ELF-1 (cell line): ENCODE measurements at regions not wholly inside any gene's neighbourhood (a gene's known extent, or its start where the extent isn't known, plus 50 kb on each side); places are given as distances from the start of the nearest gene placed in this dataset.

Experiments
- DNase-seq: peaks from one replicate; pipeline ENCODE4 v3.0.0-alpha.2; 2016; ENCODE audit warnings: low read depth, low spot score

DNA sequence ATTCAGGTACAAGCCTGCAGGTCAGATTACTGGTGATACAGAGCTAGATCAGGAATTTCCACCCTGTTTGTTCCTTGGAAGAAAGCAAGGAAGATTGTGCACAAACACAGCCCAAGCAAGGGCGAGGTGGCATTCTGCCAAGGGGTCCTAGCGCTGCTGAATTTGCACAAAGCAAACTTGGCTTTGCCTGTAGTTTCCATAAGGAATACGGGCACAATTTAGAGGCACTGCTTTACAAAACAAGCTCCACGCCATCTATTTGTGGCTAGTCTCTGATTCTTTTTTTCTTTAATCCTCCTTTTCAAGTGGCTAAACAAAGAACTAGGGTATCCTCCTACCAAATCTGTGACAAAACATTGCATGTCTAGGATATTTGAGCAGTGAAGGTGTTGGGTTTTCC, 195.5 kb upstream of the ACVR2A start:
- DNase-seq: no peak

DNA sequence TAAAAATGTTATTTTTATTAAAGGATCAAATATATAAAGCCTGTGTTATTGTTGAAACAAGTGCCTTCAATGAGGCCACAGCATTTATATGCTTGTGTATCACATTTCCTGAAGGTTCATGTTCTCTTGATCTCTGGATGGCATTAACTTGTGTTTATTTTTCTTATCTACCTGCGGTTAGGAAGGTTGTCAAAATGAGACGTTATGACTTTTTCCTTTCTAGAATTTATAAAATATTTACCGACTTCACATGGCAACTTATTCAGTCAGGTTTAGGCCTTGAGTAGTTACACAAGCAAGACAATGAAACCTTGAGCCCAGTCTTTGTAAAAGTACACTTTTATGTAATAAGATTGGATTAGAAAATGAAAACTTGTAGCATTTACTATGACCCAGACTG, 196.4 kb upstream of the ACVR2A start:
- no peak for DNase-seq

DNA sequence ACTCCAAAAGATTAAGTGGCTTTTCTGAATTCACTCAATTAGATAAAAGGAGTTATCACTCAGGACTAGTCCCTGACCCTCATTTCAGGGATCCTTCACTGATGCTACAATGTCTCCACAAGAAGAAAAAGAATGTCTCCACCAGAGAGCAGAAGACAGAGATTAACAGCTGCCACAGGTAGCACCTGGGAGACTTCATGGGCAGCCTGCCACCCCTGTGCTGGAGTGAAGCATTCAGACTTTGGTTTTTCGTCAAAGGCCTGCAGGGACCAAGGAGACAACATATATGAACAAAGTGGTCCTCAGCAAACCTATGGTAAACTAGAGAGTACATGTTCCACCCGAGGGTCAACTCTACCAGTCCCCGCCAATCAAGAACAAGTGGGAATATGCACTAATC, 197.0 kb upstream of the ACVR2A start:
- DNase-seq: no peak

DNA sequence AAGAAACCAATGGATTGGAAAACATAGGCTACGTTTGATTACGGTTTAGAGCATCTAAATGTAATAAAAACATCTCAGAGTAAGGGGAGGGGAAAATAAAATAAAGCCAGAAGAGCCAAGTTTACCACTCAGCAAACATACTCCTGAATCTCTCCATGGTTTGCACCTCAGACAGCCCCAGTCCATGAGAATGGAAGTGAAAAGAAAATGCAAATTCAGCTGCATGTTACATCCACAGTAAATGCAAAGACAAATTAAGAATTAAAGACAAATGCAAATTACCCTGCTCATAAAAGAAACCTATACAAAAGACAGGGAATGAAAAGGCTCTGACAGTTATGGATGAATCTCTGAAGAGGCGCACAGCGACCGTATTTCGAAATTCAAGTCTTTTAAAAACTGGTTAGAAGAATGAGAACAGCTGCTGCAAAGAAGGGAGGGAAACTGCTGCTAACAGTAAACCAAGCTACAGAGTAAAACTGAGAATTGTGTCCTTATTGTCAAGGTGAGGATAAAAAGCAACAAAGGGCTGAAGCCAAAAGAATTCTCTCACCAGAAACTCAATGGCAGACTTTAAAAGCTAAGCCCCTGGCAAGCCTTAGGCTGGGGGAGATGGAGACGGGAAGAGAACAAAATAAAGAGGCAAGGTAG, 197.9 kb upstream of the ACVR2A start:
- DNase-seq: peak; percentile 15

DNA sequence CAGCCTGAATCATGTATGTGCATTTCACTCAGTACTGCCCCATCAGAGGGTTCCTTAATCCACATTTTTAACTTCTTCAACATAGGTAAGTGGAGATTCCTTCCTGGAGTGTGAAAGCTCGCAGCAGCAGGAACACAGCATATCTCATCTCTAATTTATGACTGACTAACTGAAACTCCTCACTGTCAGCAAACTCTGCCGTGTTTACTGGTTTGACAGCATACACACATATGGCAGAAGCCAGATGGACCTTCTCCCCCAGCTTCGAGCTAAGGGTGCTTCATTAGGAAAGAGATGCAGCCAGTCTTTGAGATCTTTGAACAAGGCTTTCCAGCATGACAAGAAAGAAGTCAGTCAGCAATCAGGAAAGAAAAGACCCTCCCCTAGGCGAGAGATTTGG, 200.3 kb upstream of the ACVR2A start:
- no peak for DNase-seq

DNA sequence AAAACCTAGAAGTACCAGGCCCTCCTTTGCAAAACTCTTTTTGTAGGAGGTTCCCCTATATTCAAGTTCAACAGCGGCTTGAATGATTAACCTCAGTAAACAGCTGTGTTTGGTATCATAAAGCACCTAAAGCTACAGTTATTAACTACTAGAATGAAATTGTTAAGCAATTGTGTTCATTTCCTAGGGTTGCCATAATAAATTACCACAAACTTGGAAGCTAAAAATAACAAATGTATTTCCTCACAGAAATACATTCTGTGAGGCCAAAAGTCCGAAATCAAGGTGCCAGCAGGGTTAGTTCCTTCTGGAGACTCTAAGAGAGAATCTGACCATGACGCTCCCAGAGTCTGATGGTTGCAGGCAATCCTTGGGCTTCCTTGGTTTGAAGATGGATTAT, 202.1 kb upstream of the ACVR2A start:
- no peak for DNase-seq

DNA sequence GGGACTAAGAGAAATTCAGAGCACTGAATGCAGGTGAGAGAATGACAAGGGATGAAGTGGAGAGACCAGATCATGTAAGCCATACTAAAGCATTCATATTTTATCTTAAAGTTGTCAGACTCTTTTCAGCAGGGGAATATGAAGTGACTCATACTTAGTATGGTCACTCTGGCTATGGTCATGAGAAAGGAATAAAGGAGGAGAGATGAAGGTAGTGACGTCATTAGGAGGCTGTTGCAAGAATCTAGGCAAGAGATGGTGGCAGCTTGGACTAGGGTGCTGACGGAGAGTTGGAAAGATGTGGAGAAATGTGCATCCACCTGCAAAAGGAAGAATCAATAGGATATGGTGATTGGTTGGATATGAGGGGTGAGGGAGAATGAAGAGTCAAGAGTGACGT, 203.2 kb upstream of the ACVR2A start:
- no peak for DNase-seq

DNA sequence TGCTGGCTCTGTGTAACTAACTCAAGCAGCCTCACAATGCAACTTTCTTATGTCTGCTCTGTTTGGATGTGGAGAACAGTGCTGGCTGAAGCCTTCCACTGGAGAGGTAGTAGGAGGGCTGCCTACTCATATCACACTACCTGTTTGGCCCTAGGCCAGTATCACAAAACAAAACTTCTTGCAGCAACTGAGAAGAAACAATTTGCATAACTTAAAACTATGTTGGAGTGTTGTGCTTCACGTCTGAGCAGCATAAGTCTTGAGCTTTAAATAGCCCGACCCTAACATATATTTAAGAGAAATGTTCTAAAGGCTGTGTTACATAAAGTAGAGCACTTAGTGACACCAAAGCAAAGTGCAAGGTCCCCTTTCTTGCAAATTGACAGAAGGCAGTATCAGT, 204.9 kb upstream of the ACVR2A start:
- no peak for DNase-seq

DNA sequence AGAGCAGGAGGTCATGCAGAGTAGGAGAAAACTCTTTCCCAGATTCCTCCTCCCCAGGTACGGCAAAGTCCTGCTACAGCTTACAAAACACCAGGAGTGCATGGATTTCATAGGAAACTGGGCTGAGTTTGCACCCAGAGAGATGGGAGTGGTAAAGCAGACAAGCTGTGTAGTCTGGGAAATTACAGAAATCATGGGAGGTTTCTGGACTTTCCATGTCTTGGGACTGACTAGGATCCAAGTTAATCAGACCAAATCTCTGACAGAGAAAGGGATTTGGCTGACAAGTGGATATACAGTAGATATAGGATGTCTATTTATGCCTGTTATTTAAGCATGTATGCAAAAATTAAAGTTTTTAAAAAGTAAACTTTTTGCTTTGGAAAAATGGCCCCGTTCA, 205.4 kb upstream of the ACVR2A start:
- no peak for DNase-seq

DNA sequence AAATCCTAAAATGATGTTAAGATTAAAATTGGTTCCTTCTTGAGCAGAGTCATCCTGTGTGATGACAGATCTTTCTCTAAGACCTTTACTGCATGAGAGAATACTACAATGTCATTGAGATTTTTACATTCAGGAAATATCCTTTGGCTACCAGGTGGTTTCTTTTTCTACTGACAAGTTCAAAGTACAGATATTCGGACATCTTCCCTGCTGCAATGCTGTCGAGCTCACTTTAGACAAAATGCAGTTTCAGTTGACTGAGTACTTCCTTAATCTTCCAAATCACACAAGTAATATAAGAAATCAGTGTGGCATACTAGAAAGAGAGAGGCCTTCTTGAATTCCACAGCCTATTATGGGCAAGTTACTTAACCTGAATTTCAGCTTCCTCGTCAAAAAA, 207.9 kb upstream of the ACVR2A start:
- no peak for DNase-seq

DNA sequence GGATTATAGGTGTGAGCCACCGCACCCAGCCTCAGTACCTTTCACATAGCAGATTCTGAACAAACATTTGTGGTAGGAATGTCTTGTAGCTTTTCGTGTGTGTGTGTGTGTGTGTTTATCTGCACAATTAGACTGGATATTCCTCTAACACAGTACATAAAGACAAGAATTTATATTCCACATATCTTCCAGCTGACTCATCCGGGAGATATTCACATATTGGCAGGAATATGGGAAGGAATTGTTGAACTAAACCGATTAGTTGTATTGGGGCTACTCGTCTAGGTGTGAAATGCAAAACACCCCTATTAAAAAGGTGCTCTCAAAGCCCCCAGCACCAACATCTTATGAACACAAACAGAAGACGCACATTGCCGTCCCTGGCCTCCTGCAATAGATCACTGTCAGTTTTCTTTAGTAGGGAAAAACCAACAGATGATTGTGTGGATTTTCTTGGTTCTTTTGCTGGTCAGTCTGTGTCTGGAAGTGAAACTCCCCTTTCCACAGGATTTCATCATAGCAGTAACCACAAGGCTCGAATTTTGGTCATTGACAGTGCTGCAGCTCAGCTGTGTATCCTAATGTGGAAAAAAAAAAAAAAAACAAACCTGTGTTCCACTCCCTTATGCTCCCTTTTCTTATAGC, 208.5 kb upstream of the ACVR2A start:
- no peak for DNase-seq

DNA sequence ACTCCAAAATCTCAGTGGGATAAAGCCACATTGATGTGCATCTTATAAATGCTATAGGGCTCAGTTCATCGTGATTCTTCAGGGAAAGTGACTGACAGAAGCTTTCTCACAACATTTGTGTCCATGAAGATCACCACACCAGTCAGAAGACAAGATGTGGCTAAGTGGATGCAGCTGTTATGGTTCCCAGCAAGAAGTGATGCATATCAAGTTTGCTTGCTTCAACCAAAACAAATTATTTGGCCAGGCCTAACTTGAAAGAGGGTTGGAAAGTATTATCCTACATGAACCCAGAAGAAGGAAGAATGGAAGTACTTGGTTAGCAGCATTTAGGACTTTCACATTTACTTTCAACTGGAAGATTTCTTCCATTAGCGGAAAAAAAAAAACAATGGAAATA, 210.0 kb upstream of the ACVR2A start:
- DNase-seq: no peak

DNA sequence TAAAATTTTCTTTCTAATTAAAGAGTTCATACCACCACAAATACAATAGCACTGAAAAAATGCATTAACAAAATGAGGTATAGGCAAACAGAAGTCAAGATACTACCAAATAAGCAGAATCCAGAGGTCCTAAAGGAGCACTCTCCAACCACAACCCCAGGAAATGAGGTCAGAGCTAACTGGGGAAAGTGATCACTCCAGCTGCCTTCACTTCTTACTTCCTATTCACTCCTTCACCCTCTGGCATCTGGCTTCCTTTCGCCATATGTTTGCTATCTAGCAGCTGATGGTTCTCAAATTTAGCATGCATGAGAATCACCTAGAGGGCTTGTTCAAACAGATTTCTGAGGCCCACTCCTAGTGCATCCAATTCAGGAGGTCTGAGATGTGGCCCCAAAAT, 212.6 kb upstream of the ACVR2A start:
- no peak for DNase-seq

DNA sequence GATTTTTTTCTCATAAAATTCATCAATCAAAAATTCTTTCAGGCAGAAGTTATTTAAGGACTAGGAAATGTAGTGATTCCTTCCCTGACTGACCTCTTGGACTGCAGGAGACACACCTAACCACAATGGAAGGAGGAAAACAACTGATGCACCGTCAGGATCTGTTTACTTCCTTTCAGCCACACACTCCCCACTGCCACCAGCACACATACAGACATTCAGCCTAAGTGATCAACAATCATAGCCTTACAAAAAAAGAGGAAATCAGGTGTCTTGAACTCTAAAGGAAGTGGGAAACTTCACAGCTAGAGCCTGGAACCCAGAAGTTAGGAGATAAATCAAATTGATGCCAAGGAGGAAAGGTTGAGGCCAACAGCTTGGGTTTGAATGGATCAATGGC, 213.5 kb upstream of the ACVR2A start:
- DNase-seq: no peak

DNA sequence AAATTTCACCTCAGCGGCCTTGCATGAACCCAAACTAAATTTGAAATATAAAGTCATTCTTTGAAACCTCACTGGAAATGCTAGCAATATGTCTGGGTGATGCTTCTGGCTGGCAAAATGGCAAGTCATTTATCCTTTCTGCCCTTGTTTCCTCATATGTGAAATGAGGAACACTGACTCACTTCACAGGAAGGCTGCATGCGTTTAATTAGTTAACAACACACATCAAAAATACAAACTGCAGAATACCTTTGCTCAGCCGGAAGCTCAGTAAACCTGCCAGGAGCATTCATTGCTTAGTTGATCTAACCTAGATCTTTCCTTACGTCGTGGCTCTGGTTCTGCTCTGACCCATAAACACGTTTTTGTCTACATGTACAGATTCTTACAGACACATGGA, 214.2 kb upstream of the ACVR2A start:
- no peak for DNase-seq

DNA sequence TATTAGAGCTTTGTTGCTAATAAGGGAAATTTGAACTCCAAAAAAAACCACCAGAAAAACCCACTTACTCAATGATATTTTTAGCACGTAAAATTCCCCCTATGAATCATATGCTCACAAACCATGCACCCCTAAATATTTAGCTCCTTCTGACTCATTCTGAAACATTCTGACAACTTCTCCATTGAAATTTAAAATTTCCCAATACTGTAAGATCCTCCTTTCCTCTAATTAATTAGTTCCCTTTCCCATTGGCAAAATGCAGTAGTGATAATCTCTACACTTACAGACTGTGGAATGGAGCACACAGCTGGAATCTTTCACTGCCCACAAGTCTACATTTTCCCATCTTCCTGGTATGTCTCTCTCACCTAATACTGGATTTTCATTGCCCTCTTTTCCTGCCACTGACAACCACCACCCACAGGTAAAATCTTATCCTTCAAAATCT, 215.8 kb upstream of the ACVR2A start:
- DNase-seq: no peak

DNA sequence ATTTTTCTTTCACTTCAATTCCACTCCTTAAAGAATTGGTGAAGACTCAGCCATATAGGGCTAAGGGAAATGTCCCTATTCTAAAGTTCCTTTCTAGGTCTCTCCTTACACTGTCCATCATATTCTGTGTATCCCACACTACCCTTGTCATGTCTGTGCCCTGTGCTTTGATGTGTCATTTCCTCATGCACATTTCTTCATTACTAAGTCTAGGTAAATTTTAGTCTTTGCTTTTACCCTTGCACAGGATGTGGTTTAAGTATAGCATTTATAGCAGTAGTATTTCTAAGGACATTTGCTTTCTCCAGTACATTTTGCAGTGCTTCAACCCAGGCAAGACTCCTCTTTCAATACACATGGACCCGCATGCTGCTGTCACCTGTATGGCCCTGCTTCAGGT, 221.5 kb upstream of the ACVR2A start:
- DNase-seq: no peak

DNA sequence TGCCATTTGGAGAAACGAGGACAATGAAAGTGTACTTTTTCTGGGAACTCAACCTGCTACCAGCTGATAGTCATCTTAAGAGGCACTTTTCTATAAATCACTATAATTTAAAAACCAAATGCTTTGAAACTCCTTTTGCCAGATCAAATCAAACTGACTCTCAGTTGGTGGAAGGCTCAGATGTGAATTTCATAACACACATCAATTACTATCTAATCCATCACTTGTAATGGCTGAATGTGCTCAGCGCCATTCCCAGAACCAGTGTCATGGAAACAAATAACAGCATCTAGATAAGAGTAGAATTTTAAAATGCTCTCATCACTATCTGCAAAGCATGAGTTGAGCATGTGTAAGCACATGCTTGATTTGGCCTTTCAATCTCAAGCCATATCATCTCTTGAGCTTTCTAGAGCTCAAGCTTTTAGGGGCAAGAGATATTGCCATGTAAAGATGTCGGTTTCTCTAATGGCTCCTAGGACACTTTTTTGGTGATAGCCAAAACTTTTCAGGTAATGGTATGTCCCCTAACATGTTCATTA, 223.1 kb upstream of the ACVR2A start:
- DNase-seq: no peak

DNA sequence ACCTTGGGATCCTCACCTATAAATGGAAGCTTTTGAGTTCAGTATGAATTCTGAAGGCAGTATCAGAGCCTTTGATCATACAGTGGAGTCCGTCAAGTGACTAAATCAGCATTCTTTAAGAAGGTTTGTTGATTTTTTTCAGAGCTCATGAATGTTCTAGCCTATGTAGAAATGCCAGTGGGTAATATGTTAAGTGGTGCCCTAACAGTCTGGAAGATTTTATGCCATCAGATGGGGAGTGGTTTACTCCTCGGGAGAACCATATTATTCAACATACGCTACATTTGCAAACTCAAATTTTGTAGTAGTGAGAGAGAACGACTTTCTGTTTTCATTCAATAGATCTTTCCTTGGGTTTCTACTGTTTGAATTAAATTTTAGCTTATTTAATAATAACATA, 225.0 kb upstream of the ACVR2A start:
- no peak for DNase-seq

DNA sequence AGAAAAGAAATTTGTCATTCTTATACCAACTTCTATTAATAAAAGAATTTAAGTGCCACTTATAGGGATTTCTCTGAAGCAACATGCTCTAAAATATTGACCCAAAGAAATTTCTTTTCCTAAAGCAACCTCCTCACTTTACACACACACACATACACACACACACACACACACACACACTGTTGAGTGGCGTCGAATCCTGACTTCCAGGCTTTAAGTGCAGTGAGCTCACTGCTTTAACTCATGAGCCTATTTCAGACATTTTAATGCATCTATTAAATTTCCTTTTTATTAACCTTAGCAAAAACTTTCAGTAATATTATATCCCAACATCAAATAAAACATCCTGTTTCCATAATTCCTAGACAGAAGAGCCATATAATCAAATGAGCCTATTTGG, 229.1 kb upstream of the ACVR2A start:
- no peak for DNase-seq

DNA sequence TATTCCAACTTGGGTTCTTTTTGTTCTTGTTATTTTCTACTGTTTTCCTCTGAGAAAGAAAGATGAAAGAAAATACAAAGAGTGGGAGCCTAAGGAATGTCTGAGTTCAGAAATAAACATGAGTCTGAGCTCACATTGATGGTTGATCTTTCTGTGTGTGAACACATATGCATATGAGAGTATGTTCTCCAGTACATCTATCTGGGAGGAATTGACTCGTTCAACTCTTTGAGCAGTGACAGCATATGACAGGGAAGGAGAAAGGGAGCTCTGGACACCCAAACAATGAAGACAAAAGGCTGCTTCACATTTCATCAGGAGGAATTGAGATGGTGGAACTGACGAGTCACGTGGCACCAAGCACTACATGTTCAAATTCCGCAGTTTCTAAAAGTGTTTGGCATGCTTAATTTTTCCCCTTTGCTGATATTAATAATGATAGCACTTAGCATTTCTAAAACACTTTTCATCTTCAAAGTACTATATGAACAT, 229.8 kb upstream of the ACVR2A start:
- DNase-seq: no peak

DNA sequence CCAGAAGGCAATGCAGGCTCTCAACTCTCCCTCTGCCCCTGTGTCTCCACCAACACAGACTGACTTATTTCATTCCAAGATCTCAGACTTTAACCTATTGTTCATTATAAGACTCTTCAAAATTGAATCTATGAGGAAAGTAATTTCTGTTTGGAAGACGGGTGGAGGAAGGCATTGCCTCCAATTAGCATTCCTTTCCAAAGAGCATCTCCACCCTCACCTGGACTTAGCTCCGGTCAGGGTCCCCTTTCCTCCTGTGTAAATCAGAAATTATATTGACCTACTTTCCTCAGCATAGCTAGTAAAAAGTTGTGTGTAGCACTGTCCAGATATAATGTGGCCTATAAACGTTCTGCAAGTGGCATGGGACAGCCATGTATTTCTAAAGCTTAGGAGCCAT, 230.4 kb upstream of the ACVR2A start:
- no peak for DNase-seq

DNA sequence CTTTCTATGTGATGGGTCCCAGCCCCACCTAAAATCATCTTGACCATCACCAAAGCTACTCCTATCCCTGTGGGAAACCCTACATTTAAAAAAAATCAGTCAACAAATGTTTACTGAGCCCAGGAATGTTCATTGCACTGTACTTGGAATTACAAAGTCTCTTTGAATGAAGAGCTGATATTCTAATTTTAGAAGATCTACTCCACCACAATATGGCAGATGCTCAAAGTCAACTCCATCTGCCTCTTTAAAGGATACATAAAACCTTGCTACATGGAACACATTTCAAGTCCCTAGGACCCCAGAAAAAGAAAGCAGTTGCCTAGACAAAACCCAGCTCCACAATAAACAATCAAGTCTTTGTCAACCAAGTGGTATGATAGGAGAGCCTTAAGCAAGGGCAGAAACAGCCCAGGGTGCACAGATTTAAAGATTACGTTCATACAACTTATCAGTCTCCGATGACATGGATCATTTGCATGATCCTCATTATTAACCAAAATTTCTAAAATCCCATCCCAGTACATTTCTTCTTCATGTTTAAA, 234.3 kb upstream of the ACVR2A start:
- DNase-seq: no peak
